BJ (cell line): ENCODE measurements at regions not wholly inside any gene's neighbourhood (a gene's known extent, or its start where the extent isn't known, plus 50 kb on each side); places are given as distances from the start of the nearest gene placed in this dataset.

Source experiments
- CTCF ChIA-PET: fragments of 350-600 bp; formaldehyde crosslinking; extraction: SDS; loops from one replicate; lab custom pipeline; 2021; ENCODE audit warnings: antibody characterized with exemption, inconsistent platforms; lab: Yijun Ruan, JAX
- POLR2A ChIA-PET: fragments of 300-600 bp; sonication (Branson Sonifier 250); formaldehyde crosslinking; extraction: SDS; loops from one replicate; lab custom pipeline; 2021; ENCODE audit warnings: antibody characterized with exemption; lab: Charles Lee
- DNase-seq: peaks from one replicate; pipeline ENCODE4 v3.0.0-alpha.2; 2011; ENCODE audit warnings: low read depth
- H3K27me3 ChIP-seq: 2 replicates; pipeline ENCODE4 v1.6.0; 2011; ENCODE audit warnings: low read length; ENCODE audit not compliant: control insufficient read depth, insufficient read depth
- H3K36me3 ChIP-seq: 2 replicates; pipeline ENCODE4 v1.5.1; 2011; ENCODE audit warnings: low read length; ENCODE audit not compliant: control insufficient read depth, insufficient read depth
- H3K4me3 ChIP-seq: 2 replicates; pipeline ENCODE4 v1.5.1; 2011; ENCODE audit warnings: low read depth, mild to moderate bottlenecking, control low read depth, low read length
- TF ChIP-seq, protein P1 (sequence below): IDR thresholded peaks from 2 replicates; pipeline ENCODE4 v1.5.1; 2011; ENCODE audit warnings: low read depth, mild to moderate bottlenecking, control low read depth, inconsistent platforms, low read length, moderate library complexity; ENCODE audit not compliant: insufficient read depth

DNA sequence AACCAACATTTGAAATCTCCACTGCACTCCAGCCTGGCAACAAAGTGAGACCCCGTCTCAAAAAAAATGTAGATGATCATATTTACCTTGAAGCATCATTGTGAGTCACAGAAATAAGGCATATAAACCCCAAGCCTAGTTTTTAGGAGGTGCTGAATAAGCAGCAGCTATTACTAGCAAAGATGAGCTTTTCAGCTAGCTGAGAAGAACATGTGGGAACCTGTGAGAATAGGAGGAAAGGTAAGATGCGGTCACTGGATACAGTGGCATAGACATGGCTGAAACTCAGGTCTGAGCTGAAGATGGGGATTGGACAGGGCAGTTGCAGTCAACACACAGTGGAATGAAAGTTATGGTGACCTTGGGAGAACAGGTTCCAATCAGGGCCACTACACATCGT, 284.3 kb upstream of the IRAK1BP1 start:
- Histone ChIP-seq H3K27me3 (no peaks in the 10 kb centered on the region), H3K36me3 (no peaks in the 10 kb centered on the region), H3K4me3 (no peak overlapping the region)
- TF ChIP-seq, protein P1, sequence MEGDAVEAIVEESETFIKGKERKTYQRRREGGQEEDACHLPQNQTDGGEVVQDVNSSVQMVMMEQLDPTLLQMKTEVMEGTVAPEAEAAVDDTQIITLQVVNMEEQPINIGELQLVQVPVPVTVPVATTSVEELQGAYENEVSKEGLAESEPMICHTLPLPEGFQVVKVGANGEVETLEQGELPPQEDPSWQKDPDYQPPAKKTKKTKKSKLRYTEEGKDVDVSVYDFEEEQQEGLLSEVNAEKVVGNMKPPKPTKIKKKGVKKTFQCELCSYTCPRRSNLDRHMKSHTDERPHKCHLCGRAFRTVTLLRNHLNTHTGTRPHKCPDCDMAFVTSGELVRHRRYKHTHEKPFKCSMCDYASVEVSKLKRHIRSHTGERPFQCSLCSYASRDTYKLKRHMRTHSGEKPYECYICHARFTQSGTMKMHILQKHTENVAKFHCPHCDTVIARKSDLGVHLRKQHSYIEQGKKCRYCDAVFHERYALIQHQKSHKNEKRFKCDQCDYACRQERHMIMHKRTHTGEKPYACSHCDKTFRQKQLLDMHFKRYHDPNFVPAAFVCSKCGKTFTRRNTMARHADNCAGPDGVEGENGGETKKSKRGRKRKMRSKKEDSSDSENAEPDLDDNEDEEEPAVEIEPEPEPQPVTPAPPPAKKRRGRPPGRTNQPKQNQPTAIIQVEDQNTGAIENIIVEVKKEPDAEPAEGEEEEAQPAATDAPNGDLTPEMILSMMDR, result no peak
- no peak for DNase-seq
- CTCF ChIA-PET, result interaction anchor here (0.6 kb wide), 1 partner anchor 427 kb away, joined by 3 read pairs; no protein-coding TSS in a partner anchor
- POLR2A ChIA-PET, result no interaction called here

DNA sequence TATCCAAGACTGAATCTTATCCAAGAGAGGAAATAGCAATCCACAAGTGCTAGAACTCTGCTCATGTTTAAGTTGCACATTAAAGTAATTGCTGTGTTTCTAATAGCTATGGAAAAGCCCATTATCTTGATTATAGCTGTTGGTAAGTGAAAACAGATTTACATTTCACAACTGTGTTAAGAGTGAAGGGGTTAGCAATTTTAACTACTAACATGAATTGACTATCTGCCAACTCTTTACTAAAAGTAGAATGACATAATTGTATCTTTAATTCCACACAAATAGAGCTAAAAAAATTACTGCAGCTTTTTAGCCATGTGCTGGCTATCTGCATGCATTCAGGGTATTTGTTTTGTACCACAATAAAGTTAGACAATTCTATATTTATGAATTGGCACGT, 277.9 kb upstream of the IRAK1BP1 start:
- no peaks in the 10 kb centered on the region for H3K36me3 ChIP-seq
- ChIA-PET CTCF (interaction anchor here (0.7 to 1.4 kb wide), 2 partner anchors 8 to 1364 kb away, joined by 3 to 5 read pairs; no protein-coding TSS in a partner anchor), POLR2A (no interaction called here)
- no peaks in the 10 kb centered on the region for H3K27me3 ChIP-seq
- no peak overlapping the region for H3K4me3 ChIP-seq
- no peak for DNase-seq
- TF ChIP-seq, protein P1, result no peak

DNA sequence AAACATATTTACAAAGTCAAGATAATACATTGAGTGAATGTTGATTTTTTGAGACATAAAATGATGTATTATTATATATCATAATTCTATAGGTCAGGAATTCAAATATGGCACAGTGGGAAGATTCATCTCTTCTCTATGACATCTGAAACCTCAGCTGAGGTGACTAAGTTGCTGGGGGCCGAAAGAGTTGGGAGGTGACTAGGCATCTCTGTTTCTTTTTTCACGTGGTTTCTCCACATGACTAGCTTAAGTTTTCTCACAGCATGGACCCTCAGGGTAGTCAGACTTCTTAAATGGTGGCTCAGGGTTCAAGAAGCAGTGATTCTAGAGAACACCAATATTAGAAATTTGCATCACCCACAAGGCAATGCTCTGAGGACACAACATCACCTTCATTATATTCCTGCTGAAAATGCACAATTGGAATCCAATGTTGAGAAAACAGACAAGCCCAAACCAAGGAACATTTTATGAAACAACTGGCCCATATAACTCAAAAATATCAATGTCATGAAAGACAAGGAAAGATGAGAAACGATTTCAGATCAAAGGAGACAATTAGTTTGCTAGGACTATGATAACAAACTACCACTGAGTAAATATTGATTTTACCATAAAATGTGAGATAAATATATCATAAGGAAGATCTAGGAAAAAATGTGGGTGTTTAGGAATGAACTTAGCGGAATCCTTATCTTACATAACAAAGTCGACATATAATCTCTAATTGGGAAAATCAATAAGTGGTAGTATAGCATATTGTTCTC, 273.3 kb upstream of the IRAK1BP1 start:
- TF ChIP-seq, protein P1, result no peak
- ChIA-PET CTCF (no interaction called here), POLR2A (no interaction called here)
- H3K27me3 ChIP-seq, result no peaks in the 10 kb centered on the region
- no peaks in the 10 kb centered on the region for H3K36me3 ChIP-seq
- DNase-seq, result no peak
- H3K4me3 ChIP-seq, result no peak overlapping the region

DNA sequence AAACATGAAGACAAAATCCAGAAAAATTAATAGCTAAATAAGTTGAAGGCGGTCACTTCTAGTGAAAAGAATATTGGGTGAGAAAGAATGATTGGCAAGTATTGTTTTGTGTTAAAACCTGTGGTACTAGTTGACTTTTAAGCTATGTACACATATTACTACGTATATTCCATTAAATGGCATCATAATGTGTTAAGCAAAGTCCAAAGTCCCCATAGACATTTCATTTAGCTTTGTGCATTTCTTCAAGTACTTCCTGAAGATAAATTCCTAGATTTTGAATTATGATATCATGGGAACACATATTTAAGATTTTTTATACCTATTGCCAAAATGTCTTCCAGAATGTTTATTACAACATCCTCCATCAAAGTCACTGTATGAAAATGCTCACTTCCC, 272.7 kb upstream of the IRAK1BP1 start:
- TF ChIP-seq, protein P1, result no peak
- ChIA-PET CTCF (no interaction called here), POLR2A (no interaction called here)
- no peaks in the 10 kb centered on the region for H3K36me3 ChIP-seq
- DNase-seq, result no peak
- no peak overlapping the region for H3K4me3 ChIP-seq
- no peaks in the 10 kb centered on the region for H3K27me3 ChIP-seq

DNA sequence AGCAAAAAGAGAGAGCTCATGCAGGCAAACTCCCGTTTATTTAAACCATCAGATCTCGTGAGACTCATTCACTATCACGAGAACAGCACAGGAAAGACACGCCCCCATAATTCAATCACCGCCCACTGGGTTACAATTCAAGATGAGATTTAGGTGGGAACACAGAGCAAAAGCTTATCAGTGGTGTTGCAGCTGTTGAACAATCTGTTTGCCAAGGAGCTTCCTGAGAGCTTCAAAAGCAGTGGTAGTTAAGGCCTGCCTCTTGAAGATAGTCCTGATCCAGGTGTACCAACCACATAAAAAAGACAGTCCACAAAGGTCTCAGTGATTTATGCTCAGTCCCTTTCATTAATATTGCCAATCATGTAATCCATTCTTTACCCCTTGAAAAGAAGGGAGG, 269.4 kb upstream of the IRAK1BP1 start:
- no peak for DNase-seq
- CTCF ChIA-PET, result interaction anchor here (1.2 to 1.8 kb wide), 2 partner anchors 8 to 17 kb away, joined by 5 read pairs; no protein-coding TSS in a partner anchor
- Histone ChIP-seq H3K27me3 (no peaks in the 10 kb centered on the region), H3K4me3 (no peak overlapping the region), H3K36me3 (no peaks in the 10 kb centered on the region)
- POLR2A ChIA-PET, result interaction anchor here (0.7 kb wide), 1 partner anchor 8 kb away, joined by 4 read pairs; no protein-coding TSS in a partner anchor
- TF ChIP-seq, protein P1, result no peak
